NCI-H446 (cell line): ENCODE measurements at regions not wholly inside any gene's neighbourhood (a gene's known extent, or its start where the extent isn't known, plus 50 kb on each side); places are given as distances from the start of the nearest gene placed in this dataset.

ENCODE experiments used
- DNase-seq, 2 experiments: peaks; one replicate each; lab custom pipeline; 2025; lab: John Stamatoyannopoulos, UW

- DNase-seq: no peak
Observed at GRCh38 chr17:12438813-12439586, 226.7 kb upstream of the MYOCD start.

GRCh38 chr17:12445331-12445730 is 220.4 kb upstream of the MYOCD start:
- DNase-seq: no peak

GRCh38 chr17:12457493-12457892 is 208.2 kb upstream of the MYOCD start:
- no peak for DNase-seq

- DNase-seq: no peak
Observed at GRCh38 chr17:12459736-12460135, 206.0 kb upstream of the MYOCD start.

- no peak for DNase-seq
Observed at GRCh38 chr17:12463102-12463501, 202.6 kb upstream of the MYOCD start.

- DNase-seq: no peak
Observed at GRCh38 chr17:12472252-12473173, 193.2 kb upstream of the MYOCD start.

DNA sequence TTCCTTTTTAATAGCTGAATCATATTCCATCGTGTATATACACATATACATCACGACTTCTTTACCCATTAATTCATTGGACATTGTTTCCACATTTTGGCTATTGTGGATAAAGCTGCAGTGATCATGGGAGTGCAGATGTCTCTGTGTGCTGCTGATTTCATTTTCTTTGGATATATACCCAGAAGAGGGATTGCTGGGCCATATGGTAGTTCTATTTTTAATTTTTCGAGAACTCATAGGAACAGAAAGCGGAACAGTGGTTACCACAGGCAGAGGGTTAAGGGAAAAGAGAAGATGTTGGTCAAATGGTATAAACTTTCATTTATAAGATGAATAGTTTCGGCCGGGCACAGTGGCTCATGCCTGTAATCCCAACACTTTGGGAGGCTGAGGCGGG is 187.4 kb upstream of the MYOCD start:
- no peak for DNase-seq

GRCh38 chr17:12485361-12485906 is 180.3 kb upstream of the MYOCD start:
- no peak for DNase-seq

- DNase-seq: no peak
Observed at GRCh38 chr17:12489325-12489724, 176.4 kb upstream of the MYOCD start.

DNA sequence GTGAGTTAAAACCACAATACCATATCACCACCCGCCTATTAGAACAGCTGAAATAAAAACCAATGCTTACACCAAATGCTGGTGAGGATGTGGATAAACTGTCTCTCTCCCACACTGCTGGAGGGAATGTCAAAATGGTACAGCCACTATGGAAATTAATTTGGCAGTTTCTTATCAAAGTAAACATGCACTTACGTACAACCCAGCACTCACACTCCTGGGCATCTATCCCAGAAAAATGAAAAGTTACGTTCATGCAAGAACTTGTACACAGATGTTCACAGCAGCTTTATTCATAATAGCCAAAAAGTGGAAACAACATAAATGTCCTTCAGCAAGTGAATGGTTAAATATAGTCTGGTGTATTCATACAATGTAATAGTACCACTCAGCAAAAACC is 173.2 kb upstream of the MYOCD start:
- no peak for DNase-seq

- no peak for DNase-seq
Observed at GRCh38 chr17:12505866-12506265, 159.8 kb upstream of the MYOCD start.

DNA sequence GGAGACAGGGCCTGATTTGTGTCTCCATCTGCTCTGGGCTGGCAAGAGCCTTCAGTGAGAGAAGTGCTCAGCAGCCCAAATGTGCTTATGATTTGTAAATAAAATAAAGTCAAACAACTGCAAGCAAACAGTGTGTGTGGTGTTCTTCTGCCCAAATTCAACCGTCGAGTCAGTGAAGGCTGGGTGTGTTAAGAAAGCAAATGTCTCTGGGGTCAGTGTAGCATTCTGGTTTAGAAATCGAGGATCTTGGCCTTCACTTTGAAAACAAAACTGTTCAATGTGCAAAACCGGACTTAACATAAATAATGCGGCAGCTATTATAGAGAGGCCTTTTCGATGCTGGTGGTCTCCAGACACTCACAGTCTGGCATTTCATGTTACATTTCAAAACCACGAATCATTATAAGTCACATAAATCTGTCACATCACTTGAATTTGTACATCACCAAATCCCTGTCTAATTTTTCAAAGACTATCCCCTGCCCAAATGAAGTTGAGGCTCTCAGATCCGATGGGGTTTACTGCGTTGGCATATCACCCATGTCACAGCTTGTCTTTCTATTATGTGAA is 158.6 kb upstream of the MYOCD start:
- DNase-seq: no peak

DNA sequence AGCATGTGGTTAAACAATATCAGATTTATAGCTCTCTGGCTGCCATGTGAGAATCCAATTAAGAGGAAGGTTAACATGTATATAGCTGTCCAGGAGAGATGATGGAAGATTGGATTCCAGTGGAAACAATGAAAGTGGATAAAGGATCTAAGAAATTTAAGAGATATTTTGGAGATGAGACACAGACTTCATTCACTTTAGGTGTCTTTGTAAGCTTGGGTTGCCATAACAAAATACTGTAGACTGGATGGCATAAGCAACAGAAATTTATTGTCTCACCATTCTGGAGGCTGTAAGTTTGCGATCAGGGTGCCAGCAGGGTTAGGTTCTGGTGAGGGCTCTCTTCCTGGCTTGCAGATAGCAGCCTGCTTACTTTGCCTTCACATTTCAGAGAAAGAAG is 155.9 kb upstream of the MYOCD start:
- no peak for DNase-seq

- no peak for DNase-seq
Observed at GRCh38 chr17:12510535-12510934, 155.2 kb upstream of the MYOCD start.

DNA sequence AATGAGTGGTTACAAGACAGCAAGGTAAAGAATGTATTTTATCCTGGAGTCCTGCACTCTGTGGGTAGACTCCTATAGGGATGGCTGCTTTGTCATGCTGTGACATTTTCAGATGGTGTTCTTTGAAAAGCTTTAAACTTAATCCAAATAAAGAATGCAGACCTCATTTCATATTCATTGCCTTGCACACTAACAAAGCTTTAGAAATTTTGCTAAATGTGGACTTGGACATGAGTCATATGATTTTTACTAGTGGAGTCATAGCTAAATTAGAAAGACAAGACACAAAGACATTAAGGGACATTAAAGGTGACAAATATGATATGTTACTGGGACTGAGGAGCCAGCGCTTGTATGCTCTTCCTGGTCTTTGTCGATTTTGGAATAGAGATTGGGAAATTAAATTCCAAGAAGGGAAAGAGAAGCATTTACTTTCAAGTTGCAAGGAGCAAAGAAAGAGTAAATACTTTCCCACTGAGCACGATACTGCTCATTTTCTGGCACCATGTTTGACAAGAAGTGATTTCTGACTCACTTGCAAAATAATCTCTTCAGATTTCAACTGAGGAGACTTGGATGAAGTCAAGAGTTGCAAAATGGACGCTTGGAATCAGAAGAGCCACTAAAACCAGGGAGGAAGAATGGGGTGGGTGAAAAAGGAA is 152.9 kb upstream of the MYOCD start:
- no peak for DNase-seq

- no peak for DNase-seq
Observed at GRCh38 chr17:12514596-12514995, 151.1 kb upstream of the MYOCD start.

DNA sequence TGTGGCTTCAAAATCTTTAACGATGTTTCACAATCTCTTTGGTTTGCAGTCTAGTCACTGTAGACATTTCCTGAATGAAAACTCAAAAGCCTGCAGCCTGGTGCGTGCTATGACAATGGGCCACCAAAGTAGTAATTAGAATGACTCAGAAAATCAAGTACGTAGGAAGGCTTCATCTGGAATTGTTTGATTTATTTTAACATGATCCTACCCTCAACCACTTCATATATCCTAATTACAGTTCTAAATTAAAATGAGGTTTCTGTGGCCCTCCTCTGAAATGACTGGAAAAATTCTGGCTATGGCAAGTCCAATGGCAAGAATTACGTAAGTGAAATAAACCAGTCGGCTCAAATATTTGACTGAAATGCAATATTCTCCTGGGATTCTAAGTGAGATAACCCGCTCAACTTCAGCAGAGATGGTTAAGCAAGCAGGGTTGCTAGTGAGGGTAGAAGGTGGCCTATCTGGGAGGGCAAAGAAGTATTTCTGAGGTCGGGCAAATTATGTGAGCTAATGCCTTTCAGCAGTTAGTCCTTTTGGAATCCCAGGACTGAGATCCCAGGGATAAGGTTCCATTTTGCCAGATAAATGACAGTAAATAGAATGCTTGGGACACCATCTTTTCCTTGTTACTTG is 145.6 kb upstream of the MYOCD start:
- no peak for DNase-seq

- no peak for DNase-seq
Observed at GRCh38 chr17:12521416-12521815, 144.3 kb upstream of the MYOCD start.

GRCh38 chr17:12522336-12522735 is 143.4 kb upstream of the MYOCD start:
- no peak for DNase-seq

DNA sequence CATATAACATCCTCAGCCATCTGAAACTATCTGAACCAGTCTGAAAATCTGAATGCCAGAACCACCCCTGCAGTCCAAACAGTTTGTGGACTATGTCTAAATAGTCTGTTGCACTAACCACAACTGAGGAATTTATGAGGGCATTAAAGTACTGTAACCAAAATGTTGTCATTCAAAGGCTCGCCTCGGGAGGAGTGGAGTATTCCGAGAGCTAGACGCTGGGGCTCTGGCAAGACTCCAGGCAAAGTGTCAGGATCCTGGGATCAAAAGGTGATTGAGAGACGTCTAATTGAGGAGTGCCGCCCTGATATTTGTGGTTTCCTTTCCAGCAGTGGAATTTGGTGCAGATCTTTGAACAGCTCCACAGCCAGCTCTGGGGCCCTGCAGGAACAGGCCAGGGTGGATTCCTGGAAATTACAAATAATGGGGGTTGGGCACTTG is 142.9 kb upstream of the MYOCD start:
- DNase-seq: no peak

DNA sequence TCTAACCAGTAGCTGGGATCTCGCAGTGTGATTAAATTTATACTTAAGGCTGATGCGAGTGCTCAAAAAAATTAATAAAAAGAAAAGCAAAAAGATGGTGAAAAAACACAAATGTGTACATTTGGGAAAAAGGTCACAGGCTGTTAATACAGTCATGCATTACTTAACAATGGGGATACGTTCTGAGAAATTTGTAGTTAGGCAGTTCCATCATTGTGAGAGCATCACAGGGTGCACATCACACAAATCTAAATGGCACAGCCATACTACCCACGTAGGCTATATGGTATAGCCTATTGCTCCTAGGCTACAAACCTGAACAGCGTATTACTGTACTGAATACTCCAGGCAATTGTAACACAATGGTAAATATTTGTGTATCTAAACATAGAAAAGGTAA is 142.4 kb upstream of the MYOCD start:
- no peak for DNase-seq
